ENCODE measurements at regions not wholly inside any gene's neighbourhood (a gene's known extent, or its start where the extent isn't known, plus 50 kb on each side); places are given as distances from the start of the nearest gene placed in this dataset.

DNA sequence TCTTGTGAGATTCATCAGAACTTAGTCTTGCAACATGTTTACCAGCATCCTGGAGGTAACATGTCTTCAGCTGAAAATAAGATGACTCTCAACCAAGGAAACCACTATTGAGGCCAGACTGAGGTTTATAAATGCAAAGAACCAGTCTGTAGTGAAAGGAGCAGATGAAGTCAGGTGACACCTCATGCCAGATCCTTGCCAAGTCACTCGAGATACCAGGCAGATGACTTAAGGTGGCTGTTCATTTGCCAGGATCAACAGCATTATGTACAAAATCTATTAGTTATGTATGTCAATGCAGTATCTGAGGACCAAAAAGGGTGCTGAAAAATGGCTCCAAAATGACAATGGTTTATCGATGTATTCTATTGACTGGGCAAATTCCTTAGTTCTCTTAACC lies 100.0 kb upstream of the SOX6 start:
- TF ChIP-seq POLR2AphosphoS5 (IDR thresholded peaks at IDR 0.05; ENCODE audit: low read depth, low read length): no peak
- no peak for TF ChIP-seq TAF1 (IDR thresholded peaks at IDR 0.05; ENCODE audit: low read depth, low read length)
- TF ChIP-seq POLR2A (IDR thresholded peaks at IDR 0.05; ENCODE audit: low read depth, low read length): no peak
- TF ChIP-seq SPI1 (IDR thresholded peaks at IDR 0.05; ENCODE audit: low read depth, low read length): no peak
